WTC11 (cell line): ENCODE measurements at regions not wholly inside any gene's neighbourhood (a gene's known extent, or its start where the extent isn't known, plus 50 kb on each side); places are given as distances from the start of the nearest gene placed in this dataset.

Experiments used
- HMGXB4 ChIP-seq: sonication (generic); formaldehyde crosslinking; IDR thresholded peaks from 2 replicates; pipeline ENCODE4 v1.8.1; 2023; ENCODE audit warnings: mild to moderate bottlenecking, moderate library complexity, missing genetic modification reagents
- NR1H2 ChIP-seq: sonication (generic); formaldehyde crosslinking; IDR thresholded peaks from 2 replicates; pipeline ENCODE4 v1.9.0; 2021; ENCODE audit warnings: mild to moderate bottlenecking, moderate library complexity, missing genetic modification reagents
- RELA ChIP-seq: sonication (generic); formaldehyde crosslinking; IDR thresholded peaks from 2 replicates; pipeline ENCODE4 v1.8.1; 2022; ENCODE audit warnings: missing genetic modification reagents, mild to moderate bottlenecking, borderline replicate concordance
- STAT6 ChIP-seq: sonication (generic); formaldehyde crosslinking; conservative IDR thresholded peaks from 2 replicates; pipeline ENCODE4 v1.8.1; 2023; ENCODE audit warnings: mild to moderate bottlenecking, low read depth, missing genetic modification reagents, moderate library complexity
- TF ChIP-seq, protein P1 (sequence below): sonication (generic); formaldehyde crosslinking; IDR thresholded peaks from 2 replicates; pipeline ENCODE4 v1.8.0; 2022; ENCODE audit warnings: mild to moderate bottlenecking, missing genetic modification reagents
- TF ChIP-seq, protein P2 (sequence below): fragments of 200-600 bp; IDR thresholded peaks from 2 replicates; pipeline ENCODE4 v1.8.0; 2022; ENCODE audit warnings: antibody characterized with exemption

DNA sequence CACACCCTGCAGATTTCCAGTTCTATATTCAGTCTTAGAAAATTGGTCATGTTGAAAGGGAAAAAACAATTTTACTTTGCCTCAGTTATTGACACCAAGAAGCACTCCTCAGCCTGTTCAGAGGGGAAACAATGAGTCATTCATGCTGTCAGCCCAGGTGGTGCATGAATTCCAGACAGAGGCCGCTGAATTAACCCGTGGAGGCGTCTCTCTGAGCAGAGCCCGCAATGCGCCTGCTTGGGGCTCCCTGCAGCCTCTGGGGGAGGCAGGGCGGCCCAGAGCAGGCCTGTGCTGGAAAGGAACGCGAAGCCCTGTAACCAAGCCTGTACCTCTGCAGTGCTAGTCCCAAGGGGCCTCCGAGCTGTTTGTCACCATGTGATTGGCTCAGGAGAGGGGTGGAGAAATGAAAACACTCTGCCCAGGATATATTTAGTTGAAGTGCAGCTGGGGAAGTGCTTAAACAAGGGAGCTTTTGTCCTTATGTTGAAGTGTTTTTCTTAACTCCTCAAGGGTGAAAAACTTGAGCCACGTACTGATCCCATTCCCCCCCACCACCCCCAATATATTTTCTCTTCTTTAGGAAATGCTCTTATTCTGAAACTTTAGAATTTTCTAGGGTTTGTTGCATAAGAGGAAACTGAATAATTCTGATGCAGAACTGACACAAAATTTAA is 68.3 kb upstream of the CHD2 start:
- TF ChIP-seq, protein P1, sequence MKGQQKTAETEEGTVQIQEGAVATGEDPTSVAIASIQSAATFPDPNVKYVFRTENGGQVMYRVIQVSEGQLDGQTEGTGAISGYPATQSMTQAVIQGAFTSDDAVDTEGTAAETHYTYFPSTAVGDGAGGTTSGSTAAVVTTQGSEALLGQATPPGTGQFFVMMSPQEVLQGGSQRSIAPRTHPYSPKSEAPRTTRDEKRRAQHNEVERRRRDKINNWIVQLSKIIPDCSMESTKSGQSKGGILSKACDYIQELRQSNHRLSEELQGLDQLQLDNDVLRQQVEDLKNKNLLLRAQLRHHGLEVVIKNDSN (CRISPR knock-in tag): no peak
- TF ChIP-seq STAT6 (CRISPR knock-in tag): no peak
- no peak for TF ChIP-seq HMGXB4
- no peak for TF ChIP-seq RELA (CRISPR knock-in tag)
- TF ChIP-seq, protein P2, sequence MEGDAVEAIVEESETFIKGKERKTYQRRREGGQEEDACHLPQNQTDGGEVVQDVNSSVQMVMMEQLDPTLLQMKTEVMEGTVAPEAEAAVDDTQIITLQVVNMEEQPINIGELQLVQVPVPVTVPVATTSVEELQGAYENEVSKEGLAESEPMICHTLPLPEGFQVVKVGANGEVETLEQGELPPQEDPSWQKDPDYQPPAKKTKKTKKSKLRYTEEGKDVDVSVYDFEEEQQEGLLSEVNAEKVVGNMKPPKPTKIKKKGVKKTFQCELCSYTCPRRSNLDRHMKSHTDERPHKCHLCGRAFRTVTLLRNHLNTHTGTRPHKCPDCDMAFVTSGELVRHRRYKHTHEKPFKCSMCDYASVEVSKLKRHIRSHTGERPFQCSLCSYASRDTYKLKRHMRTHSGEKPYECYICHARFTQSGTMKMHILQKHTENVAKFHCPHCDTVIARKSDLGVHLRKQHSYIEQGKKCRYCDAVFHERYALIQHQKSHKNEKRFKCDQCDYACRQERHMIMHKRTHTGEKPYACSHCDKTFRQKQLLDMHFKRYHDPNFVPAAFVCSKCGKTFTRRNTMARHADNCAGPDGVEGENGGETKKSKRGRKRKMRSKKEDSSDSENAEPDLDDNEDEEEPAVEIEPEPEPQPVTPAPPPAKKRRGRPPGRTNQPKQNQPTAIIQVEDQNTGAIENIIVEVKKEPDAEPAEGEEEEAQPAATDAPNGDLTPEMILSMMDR: no peak
- TF ChIP-seq NR1H2 (CRISPR knock-in tag): no peak
